ENCODE measurements at regions not wholly inside any gene's neighbourhood (a gene's known extent, or its start where the extent isn't known, plus 50 kb on each side); places are given as distances from the start of the nearest gene placed in this dataset.
"Not testable (repeated sequence)": the region's sequence is repeated elsewhere in the genome, so short reads cannot be mapped to it uniquely, and the experiment has no call there.

DNA sequence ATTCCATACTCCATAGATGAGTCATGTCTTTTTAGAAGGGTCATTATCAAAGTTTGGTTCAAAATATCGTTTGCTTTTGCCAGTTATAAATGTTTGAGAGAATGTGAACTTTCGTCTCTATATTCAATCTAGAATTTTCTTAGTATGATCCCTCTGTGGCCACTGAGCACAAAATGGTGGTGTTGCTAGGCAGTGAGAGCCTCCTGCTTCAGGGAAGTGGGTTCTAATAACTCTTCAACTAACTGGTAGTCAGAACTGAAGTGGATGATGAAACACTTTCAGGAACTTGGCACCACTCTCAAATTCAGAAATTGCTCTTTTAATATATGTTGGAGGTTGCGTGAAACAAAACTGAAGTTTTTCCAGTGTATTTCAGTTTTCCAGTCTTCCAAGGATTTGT is 125.0 kb upstream of the DOK5 start:
- peaks cover 5% of the 10 kb centered on the region for H3K27me3 Mint-ChIP-seq (ENCODE audit: unreplicated experiment)
- no peaks in the 10 kb centered on the region for H3K36me3 Mint-ChIP-seq (ENCODE audit: unreplicated experiment)
- DNase-seq: no peak
- peaks cover 2% of the 10 kb centered on the region for H3K9me3 Mint-ChIP-seq (ENCODE audit: unreplicated experiment)
- H3K27ac Mint-ChIP-seq (ENCODE audit: unreplicated experiment): no peak overlapping the region
- peaks cover 19% of the 10 kb centered on the region for H3K4me1 Mint-ChIP-seq (ENCODE audit: low read depth, unreplicated experiment)
- TF ChIP-seq, protein P1, sequence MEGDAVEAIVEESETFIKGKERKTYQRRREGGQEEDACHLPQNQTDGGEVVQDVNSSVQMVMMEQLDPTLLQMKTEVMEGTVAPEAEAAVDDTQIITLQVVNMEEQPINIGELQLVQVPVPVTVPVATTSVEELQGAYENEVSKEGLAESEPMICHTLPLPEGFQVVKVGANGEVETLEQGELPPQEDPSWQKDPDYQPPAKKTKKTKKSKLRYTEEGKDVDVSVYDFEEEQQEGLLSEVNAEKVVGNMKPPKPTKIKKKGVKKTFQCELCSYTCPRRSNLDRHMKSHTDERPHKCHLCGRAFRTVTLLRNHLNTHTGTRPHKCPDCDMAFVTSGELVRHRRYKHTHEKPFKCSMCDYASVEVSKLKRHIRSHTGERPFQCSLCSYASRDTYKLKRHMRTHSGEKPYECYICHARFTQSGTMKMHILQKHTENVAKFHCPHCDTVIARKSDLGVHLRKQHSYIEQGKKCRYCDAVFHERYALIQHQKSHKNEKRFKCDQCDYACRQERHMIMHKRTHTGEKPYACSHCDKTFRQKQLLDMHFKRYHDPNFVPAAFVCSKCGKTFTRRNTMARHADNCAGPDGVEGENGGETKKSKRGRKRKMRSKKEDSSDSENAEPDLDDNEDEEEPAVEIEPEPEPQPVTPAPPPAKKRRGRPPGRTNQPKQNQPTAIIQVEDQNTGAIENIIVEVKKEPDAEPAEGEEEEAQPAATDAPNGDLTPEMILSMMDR (IDR thresholded peaks at IDR 0.05; ENCODE audit: partially characterized antibody, unreplicated experiment): no peak
- H3K4me3 Mint-ChIP-seq (ENCODE audit: unreplicated experiment): no peak overlapping the region

GRCh38 chr20:54351371-54352136 is 123.8 kb upstream of the DOK5 start:
- Mint-ChIP-seq H3K27ac (ENCODE audit: unreplicated experiment) (no peak overlapping the region), H3K9me3 (ENCODE audit: unreplicated experiment) (peaks cover 2% of the 10 kb centered on the region), H3K27me3 (ENCODE audit: unreplicated experiment) (peaks cover 5% of the 10 kb centered on the region), H3K36me3 (ENCODE audit: unreplicated experiment) (no peaks in the 10 kb centered on the region), H3K4me3 (ENCODE audit: unreplicated experiment) (no peak overlapping the region), H3K4me1 (ENCODE audit: low read depth, unreplicated experiment) (peaks cover 18% of the 10 kb centered on the region)
- TF ChIP-seq, protein P1 (IDR thresholded peaks at IDR 0.05; ENCODE audit: partially characterized antibody, unreplicated experiment): no peak
- no peak for DNase-seq

DNA sequence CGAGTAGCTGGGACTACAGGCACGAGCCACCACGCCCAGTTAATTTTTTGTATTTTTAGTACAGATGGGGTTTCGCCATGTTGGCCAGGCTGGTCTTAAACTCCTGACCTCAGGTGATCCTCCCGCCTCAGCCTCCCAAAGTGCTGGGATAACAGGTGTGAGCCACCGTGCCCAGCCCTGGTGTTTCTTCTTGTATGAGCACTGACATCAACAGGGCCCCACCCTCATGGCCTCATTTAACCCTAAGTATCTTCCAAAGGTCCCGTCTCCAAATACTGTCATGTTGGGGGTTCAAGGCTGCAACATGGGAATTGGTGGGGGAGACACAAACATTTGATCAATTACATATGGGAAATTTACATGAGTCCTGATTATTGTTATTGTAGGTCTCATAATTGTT is 122.9 kb upstream of the DOK5 start:
- not testable (repeated sequence) for H3K4me3 Mint-ChIP-seq (ENCODE audit: unreplicated experiment); DNase-seq; H3K27ac Mint-ChIP-seq (ENCODE audit: unreplicated experiment); H3K9me3 Mint-ChIP-seq (ENCODE audit: unreplicated experiment); H3K36me3 Mint-ChIP-seq (ENCODE audit: unreplicated experiment)
- peaks cover 28% of the 10 kb centered on the region for H3K4me1 Mint-ChIP-seq (ENCODE audit: low read depth, unreplicated experiment)
- peaks cover 10% of the 10 kb centered on the region for H3K27me3 Mint-ChIP-seq (ENCODE audit: unreplicated experiment)

GRCh38 chr20:54353292-54353691 is 122.1 kb upstream of the DOK5 start:
- peaks cover 36% of the 10 kb centered on the region for H3K4me1 Mint-ChIP-seq (ENCODE audit: low read depth, unreplicated experiment)
- H3K27me3 Mint-ChIP-seq (ENCODE audit: unreplicated experiment): peaks cover 10% of the 10 kb centered on the region
- no peak overlapping the region for H3K4me3 Mint-ChIP-seq (ENCODE audit: unreplicated experiment)
- DNase-seq: no peak
- no peaks in the 10 kb centered on the region for H3K36me3 Mint-ChIP-seq (ENCODE audit: unreplicated experiment)
- TF ChIP-seq, protein P1 (IDR thresholded peaks at IDR 0.05; ENCODE audit: partially characterized antibody, unreplicated experiment): no peak
- H3K9me3 Mint-ChIP-seq (ENCODE audit: unreplicated experiment): peaks cover 9% of the 10 kb centered on the region
- no peak overlapping the region for H3K27ac Mint-ChIP-seq (ENCODE audit: unreplicated experiment)

DNA sequence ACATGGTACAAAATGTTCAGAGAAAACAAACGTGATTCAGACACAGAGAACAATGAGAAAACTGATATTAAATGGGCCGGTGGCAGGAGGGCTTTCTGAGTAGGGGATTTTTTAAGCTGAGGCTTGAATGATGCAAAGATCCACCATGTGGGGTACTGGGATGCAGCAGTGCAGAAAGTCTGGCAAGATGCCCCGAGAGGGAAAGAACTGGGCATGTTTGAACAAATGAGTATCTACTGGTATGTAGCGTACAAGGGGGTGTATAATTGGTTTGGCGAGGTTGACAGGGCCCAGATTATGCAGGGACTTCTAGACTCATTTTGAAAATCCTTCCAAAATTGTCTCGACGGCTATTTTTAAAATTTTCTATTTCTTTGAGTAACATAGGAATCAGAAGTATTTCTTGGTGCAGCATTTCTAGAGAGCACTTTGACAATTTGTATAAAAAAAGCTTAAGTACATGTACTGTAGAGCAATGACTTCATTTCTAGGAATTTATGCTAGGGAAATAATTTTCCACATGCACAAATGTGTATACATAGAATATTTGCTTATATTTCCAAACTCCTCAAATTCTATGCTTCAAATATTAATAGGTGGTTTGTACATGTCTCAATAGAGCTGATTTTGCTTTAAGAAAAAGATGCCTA is 119.6 kb upstream of the DOK5 start:
- H3K9me3 Mint-ChIP-seq (ENCODE audit: unreplicated experiment): peaks cover 15% of the 10 kb centered on the region
- H3K27ac Mint-ChIP-seq (ENCODE audit: unreplicated experiment): peak overlapping the region; percentile 93
- TF ChIP-seq, protein P1 (IDR thresholded peaks at IDR 0.05; ENCODE audit: partially characterized antibody, unreplicated experiment): no peak
- DNase-seq: no peak
- peaks cover 42% of the 10 kb centered on the region for H3K4me1 Mint-ChIP-seq (ENCODE audit: low read depth, unreplicated experiment)
- no peak overlapping the region for H3K4me3 Mint-ChIP-seq (ENCODE audit: unreplicated experiment)
- H3K36me3 Mint-ChIP-seq (ENCODE audit: unreplicated experiment): no peaks in the 10 kb centered on the region
- H3K27me3 Mint-ChIP-seq (ENCODE audit: unreplicated experiment): peaks cover 5% of the 10 kb centered on the region

All from glutamatergic neuron (in vitro differentiated cells).